IPS-18c (cell line): ENCODE measurements at regions not wholly inside any gene's neighbourhood (a gene's known extent, or its start where the extent isn't known, plus 50 kb on each side); places are given as distances from the start of the nearest gene placed in this dataset.

Source experiments
- H3K4me3 ChIP-seq: 2 replicates; pipeline ENCODE4 v1.7.0; 2013; ENCODE audit warnings: low read depth, mild to moderate bottlenecking, low read length, moderate library complexity; ENCODE audit not compliant: insufficient read depth
- H3K9me3 ChIP-seq: one replicate; pipeline ENCODE4 v1.6.1; 2013; ENCODE audit warnings: mild to moderate bottlenecking, low read length, moderate library complexity; ENCODE audit not compliant: control insufficient read depth, insufficient read depth

- no peak overlapping the region for H3K4me3 ChIP-seq
- no peaks in the 10 kb centered on the region for H3K9me3 ChIP-seq
Measured at GRCh38 chr13:74835579-74835978, 646.4 kb downstream of the TBC1D4 start.

- H3K4me3 ChIP-seq: no peak overlapping the region
- H3K9me3 ChIP-seq: no peaks in the 10 kb centered on the region
Measured at GRCh38 chr13:74825938-74826246, 656.1 kb downstream of the TBC1D4 start.

GRCh38 chr13:74825152-74825937, 656.6 kb downstream of the TBC1D4 start:
- no peaks in the 10 kb centered on the region for H3K9me3 ChIP-seq
- no peak overlapping the region for H3K4me3 ChIP-seq

GRCh38 chr13:74820809-74821208, 661.2 kb downstream of the TBC1D4 start:
- Histone ChIP-seq H3K9me3 (no peaks in the 10 kb centered on the region), H3K4me3 (no peak overlapping the region)

GRCh38 chr13:74819549-74819948, 662.4 kb downstream of the TBC1D4 start:
- no peaks in the 10 kb centered on the region for H3K9me3 ChIP-seq
- no peak overlapping the region for H3K4me3 ChIP-seq

DNA sequence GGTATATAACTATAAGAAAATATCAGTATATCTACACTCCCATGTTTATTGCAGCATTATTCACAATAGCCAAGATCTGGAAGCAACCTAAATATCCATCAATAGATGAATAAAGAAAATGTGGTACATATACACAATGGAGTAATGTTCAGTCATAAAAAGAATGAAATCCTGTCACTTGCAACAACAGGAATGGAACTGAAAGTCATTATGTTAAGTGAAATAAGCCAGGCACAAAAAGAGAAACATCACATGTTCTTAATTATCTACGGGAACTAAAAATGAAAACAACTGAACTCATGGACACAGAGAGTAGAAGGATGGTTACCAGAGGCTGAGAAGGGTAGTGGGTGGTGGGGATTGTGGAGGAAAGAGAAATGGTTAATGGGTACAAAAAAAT, 665.2 kb downstream of the TBC1D4 start:
- Histone ChIP-seq H3K9me3 (no peaks in the 10 kb centered on the region), H3K4me3 (no peak overlapping the region)

- Histone ChIP-seq H3K9me3 (no peaks in the 10 kb centered on the region), H3K4me3 (no peak overlapping the region)
Measured at GRCh38 chr13:74796157-74796556, 662.0 kb upstream of the KLF12 start.

GRCh38 chr13:74795526-74795925, 661.3 kb upstream of the KLF12 start:
- Histone ChIP-seq H3K4me3 (no peak overlapping the region), H3K9me3 (no peaks in the 10 kb centered on the region)

DNA sequence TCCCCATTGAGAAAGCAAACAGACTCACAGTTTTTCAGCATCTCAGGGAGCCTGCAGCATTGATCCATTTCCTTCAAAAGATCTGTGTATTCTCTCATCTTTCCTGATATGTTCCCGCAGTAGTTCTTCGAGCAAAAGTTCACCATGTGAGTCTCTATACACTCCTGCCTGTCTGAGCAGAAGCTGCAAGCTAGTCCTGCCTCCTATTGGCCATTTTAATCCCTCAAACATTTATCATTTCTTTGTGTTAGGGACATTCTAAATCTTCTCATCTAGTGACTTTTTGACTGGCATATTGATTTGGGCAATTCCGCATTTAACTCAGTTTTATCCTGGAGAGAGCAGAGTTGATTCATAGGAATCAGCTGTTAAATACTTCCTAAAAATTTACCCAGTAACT, 660.4 kb upstream of the KLF12 start:
- Histone ChIP-seq H3K9me3 (no peaks in the 10 kb centered on the region), H3K4me3 (no peak overlapping the region)

- H3K9me3 ChIP-seq: no peaks in the 10 kb centered on the region
- no peak overlapping the region for H3K4me3 ChIP-seq
Measured at GRCh38 chr13:74794147-74794546, 659.9 kb upstream of the KLF12 start.

- H3K4me3 ChIP-seq: no peak overlapping the region
Measured at GRCh38 chr13:74784959-74785358, 650.8 kb upstream of the KLF12 start.

DNA sequence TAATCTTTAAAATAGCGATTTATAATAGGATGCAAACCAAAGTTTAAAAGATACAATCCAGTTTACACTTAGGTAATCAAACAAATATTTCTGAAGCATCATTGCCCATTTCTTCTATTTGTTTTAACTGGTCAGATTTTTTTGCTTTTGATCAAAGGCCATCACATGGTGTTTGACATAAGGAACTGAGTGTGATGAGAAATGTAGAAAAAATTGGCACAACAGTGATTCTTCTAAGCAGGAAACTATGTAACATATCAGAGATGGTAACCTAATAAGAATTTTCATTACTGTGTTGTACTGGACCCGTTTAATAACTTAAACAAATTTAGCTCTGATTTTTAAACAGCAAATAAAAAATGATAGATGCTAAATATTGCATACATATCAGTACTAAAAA, 644.7 kb upstream of the KLF12 start:
- no peak overlapping the region for H3K4me3 ChIP-seq
- no peaks in the 10 kb centered on the region for H3K9me3 ChIP-seq

More at GRCh38 chr13:74784959-74785358, 650.8 kb upstream of the KLF12 start:
- no peaks in the 10 kb centered on the region for H3K9me3 ChIP-seq

DNA sequence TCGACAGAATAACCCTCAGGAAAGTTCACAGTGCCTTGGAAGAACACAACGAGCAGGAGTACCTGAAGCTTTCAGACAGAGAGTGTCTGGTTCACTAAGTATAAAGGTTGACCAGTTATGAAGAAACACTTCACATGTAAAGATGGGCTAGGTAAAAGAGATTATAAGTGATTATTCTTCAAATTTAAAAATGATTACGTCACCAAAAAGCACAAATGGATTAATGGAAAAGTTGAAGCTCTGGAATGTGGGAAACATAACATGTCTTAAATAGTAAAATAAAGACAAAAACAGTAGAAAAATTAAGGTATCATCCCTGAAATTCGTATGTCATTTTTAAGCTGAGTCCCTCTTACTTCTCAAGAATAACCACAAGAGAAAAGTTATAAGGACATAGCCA, 643.9 kb upstream of the KLF12 start:
- Histone ChIP-seq H3K9me3 (no peaks in the 10 kb centered on the region), H3K4me3 (no peak overlapping the region)

GRCh38 chr13:74774264-74774663, 640.1 kb upstream of the KLF12 start:
- Histone ChIP-seq H3K9me3 (no peaks in the 10 kb centered on the region), H3K4me3 (no peak overlapping the region)

DNA sequence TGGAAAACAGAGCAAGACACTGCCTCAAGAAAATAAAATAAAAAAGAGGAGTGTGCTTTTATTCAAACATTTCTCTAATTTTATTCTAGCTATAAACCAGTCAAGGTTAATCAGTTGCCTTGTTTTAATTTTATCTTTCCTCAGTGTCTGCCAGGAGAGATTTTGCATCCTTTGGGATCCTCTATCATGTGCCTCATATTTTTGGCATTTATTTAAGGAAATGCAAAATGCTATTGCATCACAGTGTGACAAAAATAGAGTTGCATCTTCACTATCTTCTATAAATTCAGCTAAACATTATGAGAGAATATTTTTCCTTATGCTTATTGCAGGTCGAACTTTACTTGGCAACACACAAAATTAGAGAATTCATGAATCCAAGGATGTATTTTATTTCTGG, 639.0 kb upstream of the KLF12 start:
- Histone ChIP-seq H3K4me3 (no peak overlapping the region), H3K9me3 (no peaks in the 10 kb centered on the region)

- no peak overlapping the region for H3K4me3 ChIP-seq
- H3K9me3 ChIP-seq: no peaks in the 10 kb centered on the region
Measured at GRCh38 chr13:74771964-74772363, 637.8 kb upstream of the KLF12 start.

DNA sequence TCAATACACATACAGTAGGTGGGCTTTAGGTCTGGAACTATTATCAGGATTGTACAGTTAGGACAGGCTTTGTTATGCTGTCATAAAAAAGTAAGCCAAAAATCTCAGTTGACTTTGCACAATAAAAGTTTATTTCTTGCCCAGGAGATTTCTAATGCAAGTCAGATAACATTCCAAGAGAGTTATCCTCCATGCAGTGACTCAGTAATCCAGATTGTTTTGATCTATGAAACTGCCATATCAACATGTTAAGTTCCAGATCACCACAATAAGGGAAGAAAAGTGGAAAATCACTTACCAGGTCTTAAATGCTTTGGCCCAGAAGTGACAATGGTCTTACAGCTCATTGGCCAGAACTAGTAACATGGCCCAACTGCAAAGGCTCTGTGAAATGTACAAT, 636.2 kb upstream of the KLF12 start:
- no peak overlapping the region for H3K4me3 ChIP-seq
- H3K9me3 ChIP-seq: no peaks in the 10 kb centered on the region

DNA sequence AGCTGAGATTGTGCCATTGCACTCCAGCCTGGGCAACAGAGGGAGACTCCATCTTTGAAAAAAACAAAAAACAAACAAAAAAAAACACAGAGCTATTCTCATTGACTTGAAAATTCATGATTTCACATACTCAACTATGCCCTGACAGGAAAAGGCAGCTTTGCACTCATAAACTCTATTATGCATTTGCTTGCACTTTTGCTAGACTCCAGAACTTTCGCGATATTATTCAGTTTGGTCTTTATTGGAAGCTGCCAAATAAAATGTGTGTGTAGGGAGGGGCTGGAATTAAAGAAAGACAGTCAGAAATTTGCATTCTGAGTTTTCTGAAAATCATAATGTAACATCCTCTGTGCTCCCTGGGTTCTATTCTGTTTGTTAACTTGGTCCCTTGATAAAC, 635.1 kb upstream of the KLF12 start:
- Histone ChIP-seq H3K4me3 (no peak overlapping the region), H3K9me3 (no peaks in the 10 kb centered on the region)

DNA sequence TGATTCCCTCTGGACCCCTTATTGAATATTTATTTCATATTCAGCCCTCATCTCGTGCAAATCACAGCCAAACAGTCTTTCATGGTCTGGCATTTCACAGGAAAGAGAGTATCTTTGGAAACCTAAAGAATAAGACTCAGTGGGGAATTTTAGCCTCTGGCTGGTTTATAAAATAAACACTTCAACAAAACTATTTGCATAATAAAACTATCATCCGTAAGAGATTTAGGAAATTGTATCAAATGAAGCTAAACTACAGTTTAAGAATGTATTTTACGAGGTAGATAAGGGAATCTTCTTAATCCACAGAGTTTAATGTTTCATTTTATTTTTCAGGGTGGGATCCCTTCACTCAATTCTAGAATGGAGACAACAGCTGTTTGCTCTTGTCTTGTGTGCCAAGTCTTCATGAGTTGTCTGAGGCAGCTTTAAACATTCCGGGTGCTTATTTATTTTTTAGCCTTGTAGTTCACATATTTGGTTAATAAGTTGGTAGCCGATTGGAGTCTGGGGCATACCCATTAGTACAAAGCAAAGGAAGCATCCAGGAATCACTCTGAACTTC, 634.4 kb upstream of the KLF12 start:
- Histone ChIP-seq H3K9me3 (no peaks in the 10 kb centered on the region), H3K4me3 (no peak overlapping the region)
